ENCODE measurements at regions not wholly inside any gene's neighbourhood (a gene's known extent, or its start where the extent isn't known, plus 50 kb on each side); places are given as distances from the start of the nearest gene placed in this dataset.

DNA sequence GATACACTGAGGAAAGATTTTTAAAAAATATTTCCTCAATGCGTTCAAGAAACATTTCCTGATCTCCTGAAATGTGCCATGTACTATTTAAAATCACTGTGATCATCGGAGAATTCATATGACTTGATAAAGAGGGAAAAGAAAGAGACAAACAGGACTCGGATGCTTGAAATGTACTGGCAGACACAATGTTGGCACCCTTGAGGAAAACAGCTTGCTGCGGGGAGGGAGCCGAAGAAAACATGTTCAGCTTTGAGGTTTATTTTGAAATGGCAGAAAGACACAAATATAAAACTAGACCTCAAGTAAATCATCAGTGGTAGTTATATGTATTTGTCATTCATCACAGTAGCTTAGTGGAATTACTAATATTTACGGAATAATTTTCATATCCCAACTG lies 100.9 kb upstream of the BRINP3 start:
- H3K36me3 ChIP-seq = no peaks in the 10 kb centered on the region
- Mint-ChIP-seq H3K9me3 (no peaks in the 10 kb centered on the region), H3K27ac (no peak overlapping the region), H3K27me3 (ENCODE audit: insufficient read depth, low read depth) (no peaks in the 10 kb centered on the region), H3K4me1 (no peaks in the 10 kb centered on the region), H3K4me3 (no peak overlapping the region), H3K36me3 (no peaks in the 10 kb centered on the region)
- no peak overlapping the region for H3K4me3 ChIP-seq
- H3K27me3 ChIP-seq = peaks cover 11% of the 10 kb centered on the region
- no peak overlapping the region for H3K4me2 ChIP-seq
- H4K20me1 ChIP-seq (ENCODE audit: low read depth) = no peaks in the 10 kb centered on the region
- TF ChIP-seq EZH2phosphoT487 (IDR thresholded peaks at IDR 0.05) = no peak
- TF ChIP-seq, protein P1, sequence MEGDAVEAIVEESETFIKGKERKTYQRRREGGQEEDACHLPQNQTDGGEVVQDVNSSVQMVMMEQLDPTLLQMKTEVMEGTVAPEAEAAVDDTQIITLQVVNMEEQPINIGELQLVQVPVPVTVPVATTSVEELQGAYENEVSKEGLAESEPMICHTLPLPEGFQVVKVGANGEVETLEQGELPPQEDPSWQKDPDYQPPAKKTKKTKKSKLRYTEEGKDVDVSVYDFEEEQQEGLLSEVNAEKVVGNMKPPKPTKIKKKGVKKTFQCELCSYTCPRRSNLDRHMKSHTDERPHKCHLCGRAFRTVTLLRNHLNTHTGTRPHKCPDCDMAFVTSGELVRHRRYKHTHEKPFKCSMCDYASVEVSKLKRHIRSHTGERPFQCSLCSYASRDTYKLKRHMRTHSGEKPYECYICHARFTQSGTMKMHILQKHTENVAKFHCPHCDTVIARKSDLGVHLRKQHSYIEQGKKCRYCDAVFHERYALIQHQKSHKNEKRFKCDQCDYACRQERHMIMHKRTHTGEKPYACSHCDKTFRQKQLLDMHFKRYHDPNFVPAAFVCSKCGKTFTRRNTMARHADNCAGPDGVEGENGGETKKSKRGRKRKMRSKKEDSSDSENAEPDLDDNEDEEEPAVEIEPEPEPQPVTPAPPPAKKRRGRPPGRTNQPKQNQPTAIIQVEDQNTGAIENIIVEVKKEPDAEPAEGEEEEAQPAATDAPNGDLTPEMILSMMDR (IDR thresholded peaks at IDR 0.05) = no peak
- no peak for TF ChIP-seq EZH2 (IDR thresholded peaks at IDR 0.05)
- H3K79me2 ChIP-seq (ENCODE audit: low read depth) = no peaks in the 10 kb centered on the region
- H3K9me3 ChIP-seq (ENCODE audit: low read depth) = no peaks in the 10 kb centered on the region
- H2AFZ ChIP-seq (replicated peaks) = no peak overlapping the region
- no peak for DNase-seq (ENCODE audit: low spot score)
- H3F3A ChIP-seq (ENCODE audit: low read depth) = no peaks in the 10 kb centered on the region
- no peak overlapping the region for H3K27ac ChIP-seq
- no peaks in the 10 kb centered on the region for H3K4me1 ChIP-seq
- H3K9ac ChIP-seq = no peak overlapping the region

DNA sequence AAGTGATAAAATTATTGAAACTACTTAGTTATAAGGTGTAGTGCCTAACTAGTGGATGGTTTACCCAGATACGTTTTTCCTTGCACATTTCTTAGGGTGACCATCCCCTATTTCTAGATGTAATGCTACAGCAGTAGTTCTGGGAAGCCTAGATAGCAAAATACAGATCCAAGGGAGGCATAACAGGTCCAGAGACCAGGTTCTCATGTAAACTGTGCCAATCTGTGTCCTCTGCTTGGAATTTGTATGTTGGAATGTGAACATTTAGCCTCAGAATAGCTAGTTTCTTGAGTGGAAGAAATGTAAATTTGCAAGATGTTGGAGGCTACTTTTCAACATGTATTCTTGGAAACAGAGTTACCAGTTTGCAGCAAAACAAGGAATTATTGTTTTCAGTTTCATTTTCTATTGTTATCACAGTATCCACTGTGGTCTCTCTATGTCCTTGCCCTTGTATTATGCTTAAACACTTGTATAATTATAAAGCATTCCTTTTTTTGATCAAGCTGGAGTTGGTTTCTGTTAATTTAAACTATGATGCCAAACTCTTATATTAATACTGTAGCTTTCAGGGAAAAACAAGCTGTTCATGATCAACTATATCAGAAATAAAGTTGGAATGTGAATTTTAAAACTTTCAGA lies 102.0 kb upstream of the BRINP3 start:
- H3K9me3 Mint-ChIP-seq = no peaks in the 10 kb centered on the region
- H3K79me2 ChIP-seq (ENCODE audit: low read depth) = no peaks in the 10 kb centered on the region
- no peaks in the 10 kb centered on the region for H3K9me3 ChIP-seq (ENCODE audit: low read depth)
- TF ChIP-seq EZH2 (IDR thresholded peaks at IDR 0.05) = no peak
- no peak for TF ChIP-seq EZH2phosphoT487 (IDR thresholded peaks at IDR 0.05)
- TF ChIP-seq, protein P1 (IDR thresholded peaks at IDR 0.05) = no peak
- no peak overlapping the region for H3K27ac Mint-ChIP-seq
- H3K4me3 ChIP-seq = no peak overlapping the region
- no peak overlapping the region for H3K4me2 ChIP-seq
- H4K20me1 ChIP-seq (ENCODE audit: low read depth) = no peaks in the 10 kb centered on the region
- no peak overlapping the region for H2AFZ ChIP-seq (replicated peaks)
- no peaks in the 10 kb centered on the region for H3K27me3 Mint-ChIP-seq (ENCODE audit: insufficient read depth, low read depth)
- no peaks in the 10 kb centered on the region for H3K36me3 Mint-ChIP-seq
- H3K4me1 ChIP-seq = no peaks in the 10 kb centered on the region
- H3K36me3 ChIP-seq = no peaks in the 10 kb centered on the region
- DNase-seq (ENCODE audit: low spot score) = no peak
- H3K4me3 Mint-ChIP-seq = no peak overlapping the region
- no peak overlapping the region for H3K9ac ChIP-seq
- H3F3A ChIP-seq (ENCODE audit: low read depth) = no peaks in the 10 kb centered on the region
- no peak overlapping the region for H3K27ac ChIP-seq
- H3K27me3 ChIP-seq = peaks cover 11% of the 10 kb centered on the region
- H3K4me1 Mint-ChIP-seq = no peaks in the 10 kb centered on the region

DNA sequence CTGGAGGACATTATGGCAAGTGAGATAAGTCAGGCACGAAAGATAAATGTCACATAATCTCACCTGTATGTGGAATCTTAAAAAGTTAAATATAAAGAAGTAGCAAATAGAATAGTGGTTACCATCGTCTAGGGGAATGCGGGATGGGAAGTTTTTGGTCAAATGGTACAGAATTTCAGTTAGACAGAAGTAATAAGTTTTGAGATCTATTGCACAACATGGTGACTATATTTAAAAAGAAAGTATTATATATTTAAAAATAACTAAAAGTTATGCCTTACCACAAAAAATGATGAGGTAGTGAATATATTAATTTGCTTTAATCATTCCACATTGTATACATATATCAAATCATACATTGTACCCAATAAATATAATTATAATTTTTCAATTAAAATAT lies 106.2 kb upstream of the BRINP3 start:
- H3K4me2 ChIP-seq = no peak overlapping the region
- no peak for DNase-seq (ENCODE audit: low spot score)
- H3K27ac ChIP-seq = no peak overlapping the region
- no peaks in the 10 kb centered on the region for H3K9me3 ChIP-seq (ENCODE audit: low read depth)
- H3K4me3 Mint-ChIP-seq = no peak overlapping the region
- H3K9me3 Mint-ChIP-seq = no peaks in the 10 kb centered on the region
- H3K4me1 Mint-ChIP-seq = no peaks in the 10 kb centered on the region
- H4K20me1 ChIP-seq (ENCODE audit: low read depth) = no peaks in the 10 kb centered on the region
- H3K79me2 ChIP-seq (ENCODE audit: low read depth) = no peaks in the 10 kb centered on the region
- no peak overlapping the region for H3K4me3 ChIP-seq
- no peaks in the 10 kb centered on the region for H3K27me3 Mint-ChIP-seq (ENCODE audit: insufficient read depth, low read depth)
- H3F3A ChIP-seq (ENCODE audit: low read depth) = no peaks in the 10 kb centered on the region
- no peak for TF ChIP-seq EZH2phosphoT487 (IDR thresholded peaks at IDR 0.05)
- TF ChIP-seq, protein P1 (IDR thresholded peaks at IDR 0.05) = no peak
- TF ChIP-seq EZH2 (IDR thresholded peaks at IDR 0.05) = no peak
- no peaks in the 10 kb centered on the region for H3K4me1 ChIP-seq
- peaks cover 3% of the 10 kb centered on the region for H3K27me3 ChIP-seq
- H3K36me3 ChIP-seq = no peaks in the 10 kb centered on the region
- no peak overlapping the region for H3K9ac ChIP-seq
- H3K36me3 Mint-ChIP-seq = no peaks in the 10 kb centered on the region
- H2AFZ ChIP-seq (replicated peaks) = no peak overlapping the region
- H3K27ac Mint-ChIP-seq = no peak overlapping the region
